HUES6 (cell line): ENCODE measurements at regions not wholly inside any gene's neighbourhood (a gene's known extent, or its start where the extent isn't known, plus 50 kb on each side); places are given as distances from the start of the nearest gene placed in this dataset.
"Not testable (repeated sequence)": the region's sequence is repeated elsewhere in the genome, so short reads cannot be mapped to it uniquely, and the experiment has no call there.

Experiments
- H3K27ac ChIP-seq: 2 replicates; pipeline ENCODE4 v1.7.0; 2013; ENCODE audit warnings: low read depth, mild to moderate bottlenecking, low read length, inconsistent platforms
- H3K27me3 ChIP-seq: 2 replicates; pipeline ENCODE4 v1.6.1; 2013; ENCODE audit warnings: low read length; ENCODE audit not compliant: control insufficient read depth, insufficient read depth
- H3K36me3 ChIP-seq: 2 replicates; pipeline ENCODE4 v1.6.1; 2013; ENCODE audit warnings: low read length; ENCODE audit not compliant: control insufficient read depth, insufficient read depth
- H3K4me1 ChIP-seq: 2 replicates; pipeline ENCODE4 v1.6.1; 2013; ENCODE audit warnings: low read length; ENCODE audit not compliant: control insufficient read depth, insufficient read depth
- H3K4me3 ChIP-seq: 2 replicates; pipeline ENCODE4 v1.5.1; 2013; ENCODE audit warnings: low read depth, low read length
- H3K9ac ChIP-seq: one replicate; pipeline ENCODE4 v1.6.1; 2013; ENCODE audit warnings: mild to moderate bottlenecking, low read length
- H3K9me3 ChIP-seq: 2 replicates; pipeline ENCODE4 v1.6.1; 2013; ENCODE audit warnings: low read depth, low read length; ENCODE audit not compliant: control insufficient read depth, insufficient read depth

GRCh38 chr1:121021716-121022115 lies 132.1 kb downstream of the PPIAL4A start:
- H3K9me3 ChIP-seq, H3K27ac ChIP-seq, H3K36me3 ChIP-seq, H3K4me1 ChIP-seq, H3K27me3 ChIP-seq, H3K9ac ChIP-seq: not testable (repeated sequence)
- H3K4me3 ChIP-seq, result peak overlapping the region; percentile 44

- H3K27ac ChIP-seq, H3K4me3 ChIP-seq, H3K9me3 ChIP-seq, H3K36me3 ChIP-seq, H3K27me3 ChIP-seq, H3K9ac ChIP-seq, H3K4me1 ChIP-seq: not testable (repeated sequence)
These were observed 143.4 kb downstream of the PPIAL4A start for GRCh38 chr1:121032878-121033494.

GRCh38 chr1:121036792-121037191 lies 147.2 kb downstream of the PPIAL4A start:
- not testable (repeated sequence) for H3K27ac ChIP-seq, H3K9me3 ChIP-seq, H3K27me3 ChIP-seq, H3K4me1 ChIP-seq, H3K9ac ChIP-seq, H3K4me3 ChIP-seq, H3K36me3 ChIP-seq

GRCh38 chr1:121040974-121041373 lies 143.2 kb downstream of the FAM72B start:
- not testable (repeated sequence) for H3K27ac ChIP-seq, H3K9me3 ChIP-seq, H3K27me3 ChIP-seq, H3K36me3 ChIP-seq, H3K4me3 ChIP-seq, H3K4me1 ChIP-seq, H3K9ac ChIP-seq

GRCh38 chr1:121041497-121041896 lies 142.6 kb downstream of the FAM72B start:
- H3K27me3 ChIP-seq, H3K36me3 ChIP-seq: not testable (repeated sequence)

GRCh38 chr1:121042882-121043281 lies 141.3 kb downstream of the FAM72B start:
- H3K9ac ChIP-seq, H3K27ac ChIP-seq, H3K36me3 ChIP-seq, H3K27me3 ChIP-seq, H3K4me3 ChIP-seq, H3K9me3 ChIP-seq, H3K4me1 ChIP-seq: not testable (repeated sequence)

More at GRCh38 chr1:121041497-121041896, 142.6 kb downstream of the FAM72B start:
- H3K27ac ChIP-seq, H3K9ac ChIP-seq, H3K4me3 ChIP-seq, H3K9me3 ChIP-seq, H3K4me1 ChIP-seq: not testable (repeated sequence)

DNA sequence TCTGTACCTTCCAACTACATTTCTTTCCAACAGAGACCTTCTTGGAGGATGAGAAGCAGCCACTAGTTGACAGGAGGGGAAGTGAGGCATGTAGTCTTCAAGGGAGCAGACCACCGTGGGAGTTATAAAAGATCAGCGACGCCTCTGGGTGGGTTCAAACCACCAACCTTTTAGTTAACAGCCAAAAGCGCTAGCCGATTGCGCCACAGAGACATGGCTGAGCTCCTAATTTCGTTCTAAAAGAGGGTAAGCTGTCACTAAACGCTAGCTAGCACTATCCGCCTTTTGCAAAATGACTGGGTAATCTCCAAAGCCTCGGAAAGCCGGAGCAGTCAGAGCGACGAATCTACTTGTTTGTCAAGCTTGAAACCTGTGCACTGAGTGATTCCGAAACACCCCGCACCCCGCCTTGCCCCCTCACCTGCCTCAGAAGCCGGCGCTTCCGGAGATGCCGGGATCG lies 135.8 kb downstream of the FAM72B start:
- not testable (repeated sequence) for H3K4me1 ChIP-seq, H3K9me3 ChIP-seq, H3K9ac ChIP-seq, H3K27ac ChIP-seq, H3K36me3 ChIP-seq
- Histone ChIP-seq H3K4me3 (peak overlapping the region; percentile 37; the same call in 1 of the 2 replicates), H3K27me3 (peaks cover 15% of the 10 kb centered on the region)

DNA sequence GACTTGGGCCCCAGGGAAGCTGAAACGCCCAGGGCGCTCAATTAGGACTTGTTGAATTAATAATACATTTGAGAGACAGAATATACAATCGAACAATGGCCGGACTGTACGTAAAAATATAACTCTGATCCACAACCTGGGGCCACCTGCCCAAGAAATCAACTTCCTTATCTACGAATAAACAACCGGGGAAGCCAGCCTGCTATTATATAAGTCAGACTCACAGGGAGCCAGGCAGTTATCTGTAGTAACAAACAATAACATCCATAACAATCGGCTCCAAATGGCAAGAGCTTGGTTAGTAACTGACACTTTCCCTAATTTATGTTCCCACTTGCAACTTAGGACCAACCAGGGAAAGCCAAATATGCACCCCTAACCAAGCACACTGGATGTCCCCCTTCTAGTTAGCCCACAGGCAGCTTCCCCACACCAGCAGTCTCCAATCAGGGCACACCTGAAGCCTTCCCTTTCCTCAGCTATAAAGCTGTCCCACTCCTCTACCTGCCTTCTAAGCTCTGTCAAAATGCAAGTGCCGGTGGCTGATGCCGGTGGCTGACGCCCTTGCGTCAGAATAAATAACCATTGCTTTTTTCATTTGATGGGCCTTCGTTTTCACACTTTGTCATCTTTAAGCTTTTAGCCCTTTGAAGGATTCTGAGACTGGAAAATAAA lies 135.2 kb downstream of the FAM72B start:
- peaks cover 15% of the 10 kb centered on the region for H3K27me3 ChIP-seq
- not testable (repeated sequence) for H3K9me3 ChIP-seq, H3K27ac ChIP-seq, H3K36me3 ChIP-seq, H3K4me1 ChIP-seq, H3K4me3 ChIP-seq, H3K9ac ChIP-seq

GRCh38 chr1:121050097-121050496 lies 134.0 kb downstream of the FAM72B start:
- H3K9ac ChIP-seq, H3K36me3 ChIP-seq, H3K4me1 ChIP-seq, H3K9me3 ChIP-seq, H3K27ac ChIP-seq, H3K4me3 ChIP-seq: not testable (repeated sequence)
- peaks cover 15% of the 10 kb centered on the region for H3K27me3 ChIP-seq

DNA sequence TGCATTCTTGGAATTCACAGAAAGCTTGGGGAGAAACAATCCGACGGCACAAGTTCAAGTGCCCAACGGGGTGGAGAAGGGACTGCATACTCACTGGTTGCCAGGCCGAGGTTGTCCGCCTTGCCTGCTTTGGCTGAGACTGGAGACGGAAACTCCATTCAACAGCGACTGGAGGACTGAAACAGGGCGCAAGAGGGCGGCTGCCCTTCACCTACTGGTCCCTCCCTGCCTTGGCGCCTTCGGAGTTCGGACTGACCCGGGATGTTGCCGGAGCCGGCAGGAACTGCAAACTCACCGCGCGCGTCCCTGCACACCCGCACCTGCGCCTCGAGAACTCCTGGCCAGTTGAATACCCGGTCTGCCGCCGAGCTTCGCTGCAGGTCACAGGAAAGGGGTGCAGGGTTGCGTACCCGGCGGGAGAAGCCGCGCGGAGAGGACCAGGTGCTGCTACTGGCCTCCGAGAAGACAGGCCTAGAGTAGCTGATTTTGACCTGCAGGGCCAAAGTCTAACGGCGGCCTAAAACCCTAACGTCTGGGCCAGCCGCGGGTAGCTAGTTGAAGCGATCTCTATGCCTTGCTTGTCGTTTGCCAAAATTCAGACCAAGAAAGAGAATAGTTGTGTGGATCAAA lies 132.9 kb downstream of the FAM72B start:
- H3K27ac ChIP-seq, H3K9me3 ChIP-seq, H3K9ac ChIP-seq, H3K36me3 ChIP-seq, H3K4me1 ChIP-seq: not testable (repeated sequence)
- H3K27me3 ChIP-seq, result peaks cover 15% of the 10 kb centered on the region
- peak overlapping the region; percentile 23; the same call in 1 of the 2 replicates for H3K4me3 ChIP-seq

GRCh38 chr1:121052081-121052660 lies 132.0 kb downstream of the FAM72B start:
- peak overlapping the region; percentile 47 for H3K4me3 ChIP-seq
- H3K36me3 ChIP-seq, H3K9me3 ChIP-seq, H3K4me1 ChIP-seq, H3K27ac ChIP-seq: not testable (repeated sequence)
- H3K27me3 ChIP-seq, result peaks cover 15% of the 10 kb centered on the region
- H3K9ac ChIP-seq, result peak overlapping the region; percentile 39
